HFF-Myc (cell line): ENCODE measurements at regions not wholly inside any gene's neighbourhood (a gene's known extent, or its start where the extent isn't known, plus 50 kb on each side); places are given as distances from the start of the nearest gene placed in this dataset.
A peak's percentile ranks its signal among the peaks of the same experiment; 100 is the strongest.
"Not testable (repeated sequence)": the region's sequence is repeated elsewhere in the genome, so short reads cannot be mapped to it uniquely, and the experiment has no call there.

Experiments
- DNase-seq: peaks from one replicate; pipeline ENCODE4 v3.0.0-alpha.2; 2011; ENCODE audit warnings: low read depth; ENCODE audit errors: extremely low read depth
- H3K4me3 ChIP-seq: replicated peaks from 2 replicates; pipeline ENCODE4 v1.5.1; 2011; ENCODE audit warnings: low read depth, mild to moderate bottlenecking, control low read depth, low read length
- CTCF ChIP-seq: IDR thresholded peaks from 2 replicates; pipeline ENCODE4 v1.5.1; 2012; ENCODE audit warnings: mild to moderate bottlenecking, low read depth, low read length, control low read depth; ENCODE audit errors: missing control alignments

GRCh38 chrX:45485719-45486118, 285.0 kb upstream of the DIPK2B start:
- peak; percentile 41 for DNase-seq
- TF ChIP-seq CTCF, result no peak
- H3K4me3 ChIP-seq, result no peak overlapping the region

- peak; percentile 75 for DNase-seq
- TF ChIP-seq CTCF, result no peak
- no peak overlapping the region for H3K4me3 ChIP-seq
These were observed 279.3 kb upstream of the DIPK2B start for GRCh38 chrX:45479835-45480422.

- DNase-seq, result peak; percentile 61
- TF ChIP-seq CTCF, result no peak
- no peak overlapping the region for H3K4me3 ChIP-seq
These were observed 278.6 kb upstream of the DIPK2B start for GRCh38 chrX:45479196-45479834.

- peak; percentile 59 for DNase-seq
- TF ChIP-seq CTCF, result no peak
- no peak overlapping the region for H3K4me3 ChIP-seq
These were observed 272.3 kb upstream of the DIPK2B start for GRCh38 chrX:45472968-45473367.

GRCh38 chrX:45467537-45467936, 266.9 kb upstream of the DIPK2B start:
- not testable (repeated sequence) for DNase-seq, H3K4me3 ChIP-seq

- not testable (repeated sequence) for DNase-seq, H3K4me3 ChIP-seq
These were observed 255.1 kb upstream of the DIPK2B start for GRCh38 chrX:45455732-45456131.

- no peak overlapping the region for H3K4me3 ChIP-seq
- no peak for TF ChIP-seq CTCF
- DNase-seq, result no peak
These were observed 253.6 kb upstream of the DIPK2B start for GRCh38 chrX:45454290-45454689.

GRCh38 chrX:45449982-45450381, 249.3 kb upstream of the DIPK2B start:
- DNase-seq, result no peak
- no peak overlapping the region for H3K4me3 ChIP-seq
- no peak for TF ChIP-seq CTCF
